IMR-90 (cell line): ENCODE measurements at regions not wholly inside any gene's neighbourhood (a gene's known extent, or its start where the extent isn't known, plus 50 kb on each side); places are given as distances from the start of the nearest gene placed in this dataset.
"Not testable (repeated sequence)": the region's sequence is repeated elsewhere in the genome, so short reads cannot be mapped to it uniquely, and the experiment has no call there.

ENCODE experiments used
- ATAC-seq: fragments of 200-7000 bp; cut with Tn5 transposase; 2 replicates; pipeline ENCODE4 v1.9.1; 2020; ENCODE audit warnings: low read depth, mild to moderate bottlenecking, moderate library complexity
- BruUV-seq: library from RNA; stranded (reverse); fragments of 400-500 nt; replicated peaks from 2 replicates; lab custom pipeline; 2021; lab: Mats Ljungman, UMichigan
- CTCF ChIA-PET: fragments of 300-600 bp; formaldehyde crosslinking; extraction: SDS; loops from one replicate; lab custom pipeline; 2021; ENCODE audit warnings: antibody characterized with exemption; lab: Yijun Ruan, JAX
- POLR2A ChIA-PET: fragments of 300-600 bp; sonication (Branson Sonifier 250); formaldehyde crosslinking; loops from one replicate; lab custom pipeline; 2022; ENCODE audit warnings: antibody characterized with exemption; ENCODE audit not compliant: unreplicated experiment; lab: Charles Lee
- DNase-seq: peaks from one replicate; pipeline ENCODE4 v3.0.0; 2013
- H2AFZ ChIP-seq: replicated peaks from 2 replicates; pipeline ENCODE3; 2013; ENCODE audit warnings: low read length, mild to moderate bottlenecking; ENCODE audit not compliant: poor library complexity
- H2AK5ac ChIP-seq: 2 replicates; pipeline ENCODE4 v1.6.1; 2013; ENCODE audit warnings: low read depth, low read length, inconsistent platforms
- H2AK9ac ChIP-seq: replicated peaks from 2 replicates; pipeline ENCODE3; 2013; ENCODE audit warnings: mild to moderate bottlenecking, low read depth, low read length, moderate library complexity; ENCODE audit not compliant: poor library complexity
- H2BK120ac ChIP-seq: 2 replicates; pipeline ENCODE4 v1.6.1; 2013; ENCODE audit warnings: low read depth, low read length, inconsistent platforms
- H2BK15ac ChIP-seq: 3 replicates; pipeline ENCODE4 v1.6.1; 2013; ENCODE audit warnings: low read depth, low read length, inconsistent platforms
- H2BK20ac ChIP-seq: 2 replicates; pipeline ENCODE4 v1.6.1; 2013; ENCODE audit warnings: low read depth, mild to moderate bottlenecking, inconsistent platforms, low read length, moderate library complexity
- H2BK5ac ChIP-seq: 2 replicates; pipeline ENCODE4 v1.6.1; 2013; ENCODE audit warnings: mild to moderate bottlenecking, low read depth, low read length, inconsistent platforms; ENCODE audit not compliant: poor library complexity, severe bottlenecking
- H3K14ac ChIP-seq: replicated peaks from 2 replicates; pipeline ENCODE4 v1.6.1; 2013; ENCODE audit warnings: low read depth, low read length, inconsistent platforms
- H3K18ac ChIP-seq: 2 replicates; pipeline ENCODE4 v1.6.1; 2013; ENCODE audit warnings: low read depth, low read length, control low read depth
- H3K23ac ChIP-seq: 2 replicates; pipeline ENCODE4 v1.6.1; 2013; ENCODE audit warnings: low read depth, low read length, inconsistent platforms
- H3K27ac ChIP-seq: 2 replicates; pipeline ENCODE4 v1.5.1; 2013; ENCODE audit warnings: mild to moderate bottlenecking, control low read depth, low read length; ENCODE audit not compliant: insufficient read depth
- H3K27me3 ChIP-seq: 2 replicates; pipeline ENCODE4 v1.6.1; 2013; ENCODE audit warnings: low read length; ENCODE audit not compliant: control insufficient read depth, insufficient read depth
- H3K36me3 ChIP-seq: 2 replicates; pipeline ENCODE4 v1.6.1; 2013; ENCODE audit warnings: low read length, mixed read lengths; ENCODE audit not compliant: control insufficient read depth, insufficient read depth
- H3K4ac ChIP-seq: 2 replicates; pipeline ENCODE4 v1.6.1; 2013; ENCODE audit warnings: low read depth, low read length, inconsistent platforms
- H3K4me1 ChIP-seq: 2 replicates; pipeline ENCODE4 v1.6.1; 2013; ENCODE audit warnings: low read length, mixed read lengths; ENCODE audit not compliant: control insufficient read depth, insufficient read depth
- H3K4me2 ChIP-seq: 2 replicates; pipeline ENCODE4 v1.6.1; 2013; ENCODE audit warnings: low read depth, mild to moderate bottlenecking, control low read depth, low read length, moderate library complexity
- H3K4me3 ChIP-seq: 2 replicates; pipeline ENCODE4 v1.5.1; 2013; ENCODE audit warnings: low read depth, mild to moderate bottlenecking, control low read depth, low read length, moderate library complexity; ENCODE audit not compliant: insufficient read depth
- H3K56ac ChIP-seq: 2 replicates; pipeline ENCODE4 v1.6.1; 2013; ENCODE audit warnings: low read length, inconsistent platforms; ENCODE audit not compliant: insufficient read depth; ENCODE audit errors: extremely low read depth
- H3K79me1 ChIP-seq, 2 experiments: 2 replicates each; pipeline ENCODE4 v1.6.1; 2013; ENCODE audit warnings: low read length in 2 of 2, inconsistent platforms in 1 of 2, low read depth in 1 of 2
- H3K9ac ChIP-seq: 2 replicates; pipeline ENCODE4 v1.6.1; 2013; ENCODE audit warnings: low read depth, low read length, control low read depth
- H3K9me1 ChIP-seq: 2 replicates; pipeline ENCODE4 v1.6.1; 2013; ENCODE audit warnings: low read length, inconsistent platforms; ENCODE audit not compliant: insufficient read depth
- H3K9me3 ChIP-seq: 2 replicates; pipeline ENCODE4 v1.6.1; 2013; ENCODE audit warnings: low read length; ENCODE audit not compliant: control insufficient read depth, insufficient read depth
- H4K20me1 ChIP-seq: 2 replicates; pipeline ENCODE4 v1.6.1; 2013; ENCODE audit warnings: low read length, inconsistent platforms; ENCODE audit not compliant: insufficient read depth
- H4K5ac ChIP-seq: 2 replicates; pipeline ENCODE4 v1.6.1; 2013; ENCODE audit warnings: mild to moderate bottlenecking, low read depth, low read length, control low read depth
- H4K8ac ChIP-seq, 2 experiments: 2 replicates each; pipeline ENCODE4 v1.6.1; 2013; ENCODE audit warnings: low read depth in 2 of 2, low read length in 2 of 2, control low read depth in 1 of 2, inconsistent platforms in 1 of 2
- H4K91ac ChIP-seq: 2 replicates; pipeline ENCODE4 v1.6.1; 2013; ENCODE audit warnings: low read depth, low read length, inconsistent platforms; ENCODE audit not compliant: insufficient read depth
- BHLHE40 ChIP-seq: fragments of 150-350 bp; IDR thresholded peaks from 2 replicates; pipeline ENCODE4 v1.6.1; 2016; ENCODE audit warnings: mild to moderate bottlenecking, low read depth, low read length
- RAD21 ChIP-seq: IDR thresholded peaks from 2 replicates; pipeline ENCODE4 v1.6.1; 2012; ENCODE audit warnings: low read length, improper control_type of control experiment
- WGBS, 2 experiments: methylation state at CpG; one replicate each; pipeline versions ENCODE4 v1.1.5 to v1.1.7; 2013; ENCODE audit warnings: missing lambda C conversion rate in 2 of 2; ENCODE audit not compliant: insufficient read length in 1 of 2; ENCODE audit errors: extremely low coverage in 2 of 2; 5-methylcytosine and 5-hydroxymethylcytosine counted together
- dilution Hi-C: fragments of 300-500 bp; cut with HindIII; formaldehyde crosslinking; loops from one replicate; pipeline ENCODE4 v1.14.3; 2018; ENCODE audit warnings: low sequenced_read_pairs; ENCODE audit not compliant: unreplicated experiment
- in situ Hi-C: fragments of 300-500 bp; cut with MboI; formaldehyde crosslinking; loops from 3 replicates; pipeline ENCODE4 v1.14.3; 2019; ENCODE audit warnings: low sequenced_read_pairs, inconsistent platforms, mixed read lengths
- intact Hi-C: fragments of 100-400 bp; cut with micrococcal nuclease; formaldehyde crosslinking; loops from 2 replicates; pipeline ENCODE4 v1.10.0; 2022

GRCh38 chr20:52060794-52061714, 130.5 kb downstream of the ZFP64 start (continued):
- TF ChIP-seq RAD21, result peak; percentile 56
- TF ChIP-seq BHLHE40, result no peak

DNA sequence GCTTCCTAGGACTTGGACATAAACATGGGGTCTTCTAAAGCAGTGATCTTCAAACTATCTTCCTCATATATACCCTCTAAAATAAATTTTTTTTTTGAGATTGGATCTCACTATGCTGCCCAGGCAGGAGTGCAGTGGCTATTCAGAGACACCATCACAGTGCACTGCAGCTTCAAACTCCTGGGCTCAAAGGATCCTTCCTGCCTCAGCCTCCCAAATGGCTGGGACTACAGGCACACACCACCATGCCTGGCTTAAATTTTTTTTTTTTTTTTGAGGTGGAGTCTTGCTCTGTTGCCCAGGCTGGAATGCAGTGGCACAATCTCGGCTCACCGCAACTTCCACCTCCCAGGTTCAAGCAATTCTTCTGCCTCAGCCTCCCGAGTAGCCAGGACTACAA, 134.4 kb downstream of the ZFP64 start:
- CTCF ChIA-PET, result interaction anchor here (1.0 kb wide), 1 partner anchor 15 kb away, joined by 4 read pairs; no protein-coding TSS in a partner anchor
- DNase-seq, result not testable (repeated sequence)

More for the DNA sequence above, 134.4 kb downstream of the ZFP64 start:
- Histone ChIP-seq H2BK120ac (peak overlapping the region; percentile 74), H4K5ac (peak overlapping the region; percentile 84; the same call in 1 of the 2 replicates), H2BK20ac (peak overlapping the region; percentile 82; the same call in 1 of the 2 replicates), H4K8ac (0 out of 4 replicates have a peak overlapping the region, but pooled peaks of 1 of the 2 experiments have one; percentile 50), H4K91ac (peak overlapping the region; percentile 59; the same call in 1 of the 2 replicates), H3K18ac (peak overlapping the region; percentile 92; the same call in 1 of the 2 replicates), H3K4ac (peak overlapping the region; percentile 52; the same call in 1 of the 2 replicates), H2BK5ac (peak overlapping the region; percentile 75), H2AK5ac (peak overlapping the region; percentile 87; the same call in 1 of the 2 replicates), H2BK15ac (0 out of 3 replicates have a peak overlapping the region, but pooled peaks have one; percentile 52)
- H2AFZ ChIP-seq, H3K56ac ChIP-seq, H3K4me2 ChIP-seq, H3K27ac ChIP-seq, H3K79me1 ChIP-seq, H3K23ac ChIP-seq, BruUV-seq, H3K27me3 ChIP-seq, H3K36me3 ChIP-seq, in situ Hi-C loops, H4K20me1 ChIP-seq, H2AK9ac ChIP-seq, H3K9me1 ChIP-seq, H3K9me3 ChIP-seq, ATAC-seq, POLR2A ChIA-PET, dilution Hi-C loops, H3K9ac ChIP-seq, H3K4me3 ChIP-seq, H3K14ac ChIP-seq, intact Hi-C loops, H3K4me1 ChIP-seq: not testable (repeated sequence)
- no CpG with 5 or more reads among the region's 3 CpGs for WGBS, 2 experiments
